ELF-1 (cell line): ENCODE measurements at regions not wholly inside any gene's neighbourhood (a gene's known extent, or its start where the extent isn't known, plus 50 kb on each side); places are given as distances from the start of the nearest gene placed in this dataset.
A peak's percentile ranks its signal among the peaks of the same experiment; 100 is the strongest.
"Not testable (repeated sequence)": the region's sequence is repeated elsewhere in the genome, so short reads cannot be mapped to it uniquely, and the experiment has no call there.

Experiments used
- DNase-seq: peaks from one replicate; pipeline ENCODE4 v3.0.0-alpha.2; 2016; ENCODE audit warnings: low read depth, low spot score

- DNase-seq = peak; percentile 63
Measured at GRCh38 chr7:114083166-114084001, 164.6 kb upstream of the PPP1R3A start.

GRCh38 chr7:114082642-114083165 lies 163.9 kb upstream of the PPP1R3A start:
- no peak for DNase-seq

- DNase-seq = peak; percentile 3
Measured at GRCh38 chr7:114081606-114082425, 163.0 kb upstream of the PPP1R3A start.

GRCh38 chr7:114077158-114077524 lies 158.3 kb upstream of the PPP1R3A start:
- DNase-seq = not testable (repeated sequence)

GRCh38 chr7:114076392-114077157 lies 157.8 kb upstream of the PPP1R3A start:
- not testable (repeated sequence) for DNase-seq

- no peak for DNase-seq
Measured at GRCh38 chr7:114073701-114074100, 154.9 kb upstream of the PPP1R3A start.

- DNase-seq = no peak
Measured at GRCh38 chr7:114070246-114070645, 151.4 kb upstream of the PPP1R3A start.

- DNase-seq = no peak
Measured at GRCh38 chr7:114062810-114063209, 144.0 kb upstream of the PPP1R3A start.

GRCh38 chr7:114051871-114052331 lies 133.1 kb upstream of the PPP1R3A start:
- no peak for DNase-seq

GRCh38 chr7:114050571-114050970 lies 131.8 kb upstream of the PPP1R3A start:
- DNase-seq = no peak

- DNase-seq = no peak
Measured at GRCh38 chr7:114048386-114049235, 129.8 kb upstream of the PPP1R3A start.

- DNase-seq = no peak
Measured at GRCh38 chr7:114047889-114048288, 129.1 kb upstream of the PPP1R3A start.

GRCh38 chr7:114033475-114033874 lies 114.7 kb upstream of the PPP1R3A start:
- DNase-seq = no peak

- DNase-seq = no peak
Measured at GRCh38 chr7:114026486-114027089, 107.8 kb upstream of the PPP1R3A start.

- DNase-seq = no peak
Measured at GRCh38 chr7:114021135-114021534, 102.3 kb upstream of the PPP1R3A start.

GRCh38 chr7:114008696-114009095 lies 89.9 kb upstream of the PPP1R3A start:
- no peak for DNase-seq

GRCh38 chr7:114007386-114007785 lies 88.6 kb upstream of the PPP1R3A start:
- DNase-seq = no peak

GRCh38 chr7:113998934-113999333 lies 80.1 kb upstream of the PPP1R3A start:
- DNase-seq = no peak

- DNase-seq = no peak
Measured at GRCh38 chr7:113996405-113996804, 77.6 kb upstream of the PPP1R3A start.

GRCh38 chr7:113986216-113986615 lies 67.4 kb upstream of the PPP1R3A start:
- DNase-seq = no peak
